ENCODE measurements at regions not wholly inside any gene's neighbourhood (a gene's known extent, or its start where the extent isn't known, plus 50 kb on each side); places are given as distances from the start of the nearest gene placed in this dataset.
"Not testable (repeated sequence)": the region's sequence is repeated elsewhere in the genome, so short reads cannot be mapped to it uniquely, and the experiment has no call there.

DNA sequence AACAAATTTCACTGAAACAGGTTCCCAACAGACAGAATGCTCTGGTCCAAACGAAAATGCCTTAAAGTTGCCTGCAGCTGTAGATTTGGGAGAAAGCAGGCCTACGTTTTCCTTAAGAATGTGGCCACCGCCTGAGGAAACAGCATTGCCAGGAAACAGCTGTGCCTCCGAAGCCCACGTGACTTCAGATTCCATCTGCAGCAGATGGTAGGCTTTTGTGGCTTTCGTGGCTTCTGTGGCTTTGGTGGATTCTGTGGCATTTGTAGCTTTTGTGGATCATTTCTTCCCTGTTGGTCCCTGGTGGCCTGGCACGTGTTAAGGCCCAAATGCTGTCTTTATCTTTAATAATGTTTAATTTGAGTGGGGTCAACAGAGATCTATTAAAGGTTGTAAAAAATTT, 222.9 kb downstream of the TTLL2 start:
- DNase-seq = no peak

GRCh38 chr6:167548451-167548850, 223.6 kb downstream of the TTLL2 start:
- DNase-seq = no peak

- DNase-seq = no peak
Measured at GRCh38 chr6:167549213-167549612, 224.3 kb downstream of the TTLL2 start.

DNA sequence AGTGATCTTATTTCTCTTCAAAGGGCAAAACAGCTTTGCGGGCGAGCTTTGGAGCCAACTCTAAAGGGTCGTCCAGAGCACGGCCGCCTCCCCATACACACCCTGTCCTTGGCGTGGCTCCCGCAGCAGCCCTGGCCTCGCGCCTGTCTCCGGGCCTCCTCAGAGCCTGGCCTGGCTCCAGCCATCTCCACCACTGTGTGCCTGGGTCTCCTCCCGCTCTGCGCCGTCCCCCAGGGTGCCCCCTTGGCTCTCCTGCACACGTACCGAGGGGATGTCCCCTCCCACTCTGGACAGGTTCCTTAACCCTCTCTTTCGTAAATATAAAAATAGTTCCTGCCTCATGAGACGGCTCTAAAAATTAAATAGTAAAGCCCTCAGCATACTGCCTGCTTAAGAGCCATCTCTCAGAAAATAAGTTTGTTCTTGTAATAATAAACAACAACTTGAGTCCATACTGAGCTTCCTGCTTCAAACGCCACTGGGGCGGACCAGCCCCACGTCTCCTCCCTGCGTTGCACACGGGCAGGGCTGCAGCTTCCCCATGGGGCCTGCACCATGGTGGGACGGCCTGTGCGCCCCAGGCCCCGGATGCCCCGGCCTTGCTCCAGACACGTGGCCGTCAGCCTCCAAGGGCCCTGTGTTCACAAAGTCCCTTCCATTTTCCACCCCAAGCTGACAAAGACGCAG, 226.2 kb downstream of the TTLL2 start:
- DNase-seq = no peak

GRCh38 chr6:167551628-167552257, 226.9 kb downstream of the TTLL2 start:
- no peak for DNase-seq

DNA sequence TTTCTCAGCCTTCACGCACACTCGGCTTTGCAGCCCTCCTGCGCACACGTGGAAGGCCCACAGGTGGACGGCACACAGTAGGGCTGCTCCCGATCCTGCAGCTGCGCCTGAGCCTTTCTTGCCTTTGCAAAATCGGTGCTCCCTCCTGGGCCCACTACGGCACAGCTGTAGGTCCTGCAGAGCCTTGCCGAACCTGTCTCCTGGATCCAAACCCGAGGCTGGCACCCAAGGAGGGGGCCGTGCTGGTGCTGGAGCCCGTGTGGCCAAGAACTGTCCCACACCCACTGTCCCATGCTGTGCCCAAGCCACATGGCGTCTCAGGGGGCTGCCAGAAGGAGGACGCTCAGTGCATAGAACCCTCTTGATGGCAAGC, 227.4 kb downstream of the TTLL2 start:
- DNase-seq = no peak

DNA sequence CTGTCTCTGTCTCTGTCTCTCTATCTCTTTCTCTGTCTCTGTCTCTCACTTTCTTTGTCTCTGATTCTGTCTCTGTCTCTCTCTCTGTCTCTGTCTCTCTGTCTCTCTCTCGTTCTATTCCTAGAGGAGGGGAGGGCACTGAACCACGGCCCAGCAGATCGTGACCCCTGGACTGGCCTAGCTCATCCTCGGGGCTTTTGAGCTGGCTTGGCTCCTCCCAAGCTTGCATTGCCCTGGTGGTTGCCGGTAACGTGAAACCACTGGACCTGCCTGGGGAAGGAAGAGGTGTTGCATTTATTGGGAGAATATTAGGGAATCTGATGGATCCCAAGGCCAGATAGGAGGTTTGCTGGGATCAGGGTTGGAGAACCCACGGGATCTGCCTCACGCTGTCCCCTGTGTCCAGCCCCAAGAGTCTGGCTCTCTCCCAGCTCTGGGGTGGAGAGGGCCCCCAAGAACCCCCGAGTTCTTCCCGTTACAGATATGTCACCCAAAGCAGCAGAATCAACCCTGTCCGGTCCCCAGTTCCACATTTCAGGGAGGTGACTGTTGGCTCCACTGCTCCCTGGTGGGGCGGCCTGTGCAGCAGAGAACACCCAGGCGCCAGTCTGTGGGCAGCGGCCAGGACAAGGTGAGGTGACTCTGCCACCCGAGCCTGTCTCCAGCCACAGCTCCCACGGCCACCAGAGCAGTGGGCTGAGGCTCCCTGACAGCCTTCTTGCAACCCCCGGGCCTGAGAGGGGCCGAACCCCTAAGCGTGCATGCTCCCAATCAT, 228.3 kb downstream of the TTLL2 start:
- no peak for DNase-seq

GRCh38 chr6:167553736-167554119, 228.8 kb downstream of the TTLL2 start:
- DNase-seq = no peak

DNA sequence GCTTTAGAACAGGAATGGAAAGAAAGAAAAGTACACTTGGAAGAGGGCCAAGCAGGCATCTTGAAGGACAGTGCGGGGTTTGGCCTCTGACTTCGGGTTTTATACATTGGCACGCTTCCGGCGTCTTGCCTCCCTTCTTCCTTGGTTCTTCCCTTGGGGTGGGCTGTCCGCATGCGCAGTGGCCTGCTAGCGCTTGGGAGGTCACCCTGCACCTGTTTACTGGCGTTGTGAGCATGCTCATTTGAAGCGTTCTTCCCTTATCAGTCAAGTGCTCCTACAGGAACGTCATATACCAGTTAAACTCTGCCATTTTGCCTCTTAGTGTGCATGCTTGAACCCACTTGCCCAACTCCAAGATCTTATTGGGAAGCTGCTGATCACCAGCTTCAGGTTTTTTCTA, 230.0 kb downstream of the TTLL2 start:
- DNase-seq = no peak

- no peak for DNase-seq
Measured at GRCh38 chr6:167555836-167556235, 230.9 kb downstream of the TTLL2 start.

GRCh38 chr6:167557675-167558074, 232.8 kb downstream of the TTLL2 start:
- DNase-seq = no peak

- no peak for DNase-seq
Measured at GRCh38 chr6:167558246-167559177, 233.6 kb downstream of the TTLL2 start.

DNA sequence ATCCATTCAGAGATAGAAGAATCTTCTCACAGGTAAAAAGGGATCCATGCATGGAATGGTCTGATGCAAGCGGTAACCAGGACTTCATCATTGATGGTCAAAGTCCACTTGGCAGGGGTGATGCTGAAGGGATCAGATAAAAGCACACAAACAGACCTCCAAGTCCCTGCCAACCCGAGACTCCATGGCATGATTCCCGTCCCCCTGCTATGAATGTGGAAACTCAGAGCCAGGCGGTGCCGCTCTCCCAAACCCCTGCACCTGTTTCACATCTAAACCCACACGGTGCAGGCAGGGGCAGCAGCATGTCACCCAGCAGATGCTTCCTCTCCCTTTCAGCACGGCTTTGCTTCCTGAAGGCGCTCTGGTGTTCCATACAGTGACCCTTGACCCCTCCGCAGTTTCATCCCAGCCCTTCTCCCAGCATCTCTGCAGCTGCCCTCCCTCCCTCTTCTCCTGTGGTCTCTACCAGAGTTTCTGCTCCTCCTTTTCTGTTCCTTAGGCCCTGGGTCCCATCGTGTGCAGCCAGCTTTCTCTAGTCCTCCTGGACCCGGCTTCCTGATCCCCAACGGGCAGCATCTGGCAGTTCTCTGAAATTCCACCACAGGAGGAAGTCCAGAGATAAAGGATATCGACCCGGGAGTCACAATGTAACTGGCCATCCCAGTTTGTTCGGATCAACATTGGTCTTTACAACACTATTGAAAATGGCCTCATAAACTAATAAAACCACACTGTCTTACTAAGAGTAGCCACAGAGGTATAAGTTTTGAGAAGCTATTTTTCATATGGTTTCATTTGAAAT, 235.0 kb downstream of the TTLL2 start:
- no peak for DNase-seq

- DNase-seq = no peak
Measured at GRCh38 chr6:167560673-167561569, 236.0 kb downstream of the TTLL2 start.

GRCh38 chr6:167562862-167563261, 238.0 kb downstream of the TTLL2 start:
- not testable (repeated sequence) for DNase-seq

DNA sequence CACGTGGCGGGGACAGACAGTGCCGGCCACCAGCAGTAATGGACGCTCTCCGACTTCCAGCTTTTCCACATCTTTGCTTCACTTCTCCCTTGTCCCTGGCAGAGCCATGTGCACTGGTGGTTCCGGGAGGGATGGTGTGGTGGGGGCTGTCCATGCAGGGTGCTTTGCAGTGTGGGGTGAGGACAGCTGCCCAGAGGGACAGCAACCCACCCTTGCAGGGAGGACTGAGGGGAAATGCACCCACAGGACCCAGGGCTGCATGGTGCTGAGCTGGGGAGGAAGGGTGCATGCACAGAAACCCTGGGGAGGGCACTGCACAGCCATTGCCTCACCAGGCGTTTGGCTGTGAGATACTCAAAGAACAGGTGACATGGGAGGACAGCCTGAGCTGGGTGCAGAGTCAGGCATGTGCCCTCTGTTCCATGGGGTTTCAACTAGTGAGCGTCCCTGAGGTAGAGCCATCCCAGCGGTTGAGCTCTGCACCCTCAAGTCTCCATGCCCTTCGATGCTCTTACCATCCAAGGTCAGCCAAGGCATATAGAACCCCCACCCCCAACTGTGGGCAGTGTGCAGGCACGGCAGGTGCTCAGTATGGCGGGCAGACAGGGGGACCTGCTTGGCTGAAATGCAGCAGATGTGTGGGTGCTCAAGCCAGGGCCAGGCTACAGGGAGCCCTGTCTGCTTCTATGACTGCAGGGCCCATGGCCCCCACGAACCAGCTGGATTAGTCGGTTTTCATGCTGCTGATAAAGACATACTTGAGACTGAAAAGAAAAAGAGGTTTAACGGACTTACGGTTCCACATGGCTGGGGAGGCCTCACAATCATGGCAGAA, 239.7 kb downstream of the TTLL2 start:
- DNase-seq = no peak

GRCh38 chr6:167565388-167565787, 240.5 kb downstream of the TTLL2 start:
- no peak for DNase-seq

- DNase-seq = no peak
Measured at GRCh38 chr6:167565884-167566599, 241.2 kb downstream of the TTLL2 start.

DNA sequence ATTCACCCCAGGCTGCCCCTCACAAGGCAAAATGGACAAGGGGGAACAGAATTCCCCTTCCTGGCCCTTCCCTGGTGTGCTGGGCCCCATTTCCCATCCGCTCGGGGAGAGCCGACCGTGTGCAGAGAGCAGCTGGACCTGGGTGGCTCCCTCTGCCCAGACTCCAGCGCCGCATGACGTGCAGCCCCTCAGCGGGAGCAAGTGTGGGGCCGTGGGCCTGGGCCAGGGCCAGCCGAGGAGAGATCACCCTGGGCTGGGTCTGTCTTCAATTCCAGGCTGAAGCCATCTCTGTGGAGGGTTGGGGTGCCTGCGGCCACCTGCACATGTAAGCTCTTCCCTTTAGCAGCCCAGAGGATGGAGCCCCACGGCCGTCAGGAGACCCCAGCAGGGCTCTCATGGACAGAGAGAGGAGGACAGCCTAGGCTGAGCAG, 241.8 kb downstream of the TTLL2 start:
- no peak for DNase-seq
